Limb (tissue), 2 donors: ENCODE measurements at regions not wholly inside any gene's neighbourhood (a gene's known extent, or its start where the extent isn't known, plus 50 kb on each side); places are given as distances from the start of the nearest gene placed in this dataset.
"Not testable (repeated sequence)": the region's sequence is repeated elsewhere in the genome, so short reads cannot be mapped to it uniquely, and the experiment has no call there.

ENCODE experiments used
- DNase-seq, 2 donors: peaks; one replicate each; pipeline ENCODE4 v3.0.0-alpha.2; 2016; ENCODE audit errors: extremely low spot score in 2 of 2

DNA sequence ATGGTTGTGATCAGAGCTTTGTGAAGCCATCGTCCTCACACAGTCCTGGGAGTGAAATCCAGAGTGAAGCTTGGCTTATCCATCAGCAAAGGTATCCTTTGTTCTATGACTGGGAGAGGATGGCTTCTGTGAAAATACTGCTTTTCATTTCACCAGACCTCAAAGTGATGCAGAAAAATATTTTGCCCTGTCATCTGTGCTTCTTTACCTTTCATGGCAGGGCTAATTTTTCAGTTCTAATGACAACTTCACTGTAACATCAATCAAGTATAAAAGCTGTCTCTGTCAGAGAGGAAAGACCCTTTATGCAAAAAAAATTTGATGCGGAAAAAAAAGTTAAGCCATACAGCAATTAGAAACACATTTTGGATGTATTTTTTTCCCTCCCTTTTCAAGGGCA, 468.1 kb upstream of the ADARB2 start:
- no peak for DNase-seq

DNA sequence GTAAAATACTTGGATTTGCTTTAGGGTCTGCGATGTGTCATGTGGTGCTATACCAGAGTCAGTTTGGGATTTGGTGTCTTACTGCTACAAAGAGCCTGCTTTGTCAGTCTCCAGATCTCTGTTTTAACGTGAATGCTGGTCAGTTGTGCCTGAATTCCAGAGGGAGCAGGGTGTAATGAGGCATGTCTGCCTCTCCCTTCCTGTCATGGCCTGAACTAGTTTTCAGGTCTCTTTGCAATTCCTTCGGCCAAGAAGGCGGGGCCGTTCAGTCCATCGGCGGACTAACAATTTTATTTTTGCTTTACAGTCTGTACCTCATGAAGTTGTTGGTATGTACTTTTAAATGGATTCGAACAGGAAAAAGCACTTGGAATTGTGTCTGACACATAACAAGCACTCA, 465.1 kb upstream of the ADARB2 start:
- no peak for DNase-seq

DNA sequence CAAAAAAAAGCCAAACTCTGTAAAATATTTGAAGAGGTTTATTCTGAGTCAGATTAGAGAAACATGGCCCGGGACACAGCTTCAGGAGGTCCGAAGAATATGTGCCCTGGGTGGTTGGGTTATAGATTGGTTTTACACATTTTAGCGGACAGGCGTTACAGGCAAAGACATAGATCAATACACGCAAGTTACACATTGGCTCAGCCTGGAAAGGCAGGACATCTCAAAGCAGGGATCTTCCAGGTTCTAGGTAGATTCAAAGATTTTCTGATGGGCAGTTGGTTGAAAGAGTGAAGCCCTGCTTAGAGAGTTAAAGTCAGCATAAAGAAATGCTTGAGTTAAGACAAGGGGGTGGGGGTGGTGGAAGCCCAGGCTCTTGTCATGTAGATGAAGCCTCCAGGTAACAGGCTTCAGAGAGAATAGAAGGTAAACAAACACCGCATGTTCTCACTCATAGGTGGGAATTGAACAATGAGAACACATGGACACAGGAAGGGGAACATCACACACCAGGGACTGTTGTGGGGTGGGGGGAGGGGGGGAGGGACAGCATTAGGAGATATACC, 464.3 kb upstream of the ADARB2 start:
- no peak for DNase-seq

DNA sequence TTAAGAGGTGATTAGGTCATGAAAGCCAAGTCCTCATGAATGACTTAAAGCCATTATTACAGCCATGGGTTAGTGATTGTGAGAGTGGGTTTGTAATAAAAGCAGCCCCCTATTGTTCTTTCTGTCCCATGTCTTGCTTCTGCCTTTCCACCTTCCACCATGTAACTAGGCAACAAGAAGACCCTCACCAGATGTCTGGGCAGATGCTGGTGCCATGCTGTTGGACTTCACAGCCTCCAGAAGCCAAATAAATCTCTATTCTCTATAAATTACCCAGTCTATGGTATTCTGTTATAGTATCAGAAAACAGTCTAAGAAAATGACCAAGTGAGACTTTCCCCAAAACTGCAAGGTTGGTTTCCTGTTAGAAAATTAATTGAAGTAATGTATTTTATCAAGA, 460.3 kb upstream of the ADARB2 start:
- no peak for DNase-seq

DNA sequence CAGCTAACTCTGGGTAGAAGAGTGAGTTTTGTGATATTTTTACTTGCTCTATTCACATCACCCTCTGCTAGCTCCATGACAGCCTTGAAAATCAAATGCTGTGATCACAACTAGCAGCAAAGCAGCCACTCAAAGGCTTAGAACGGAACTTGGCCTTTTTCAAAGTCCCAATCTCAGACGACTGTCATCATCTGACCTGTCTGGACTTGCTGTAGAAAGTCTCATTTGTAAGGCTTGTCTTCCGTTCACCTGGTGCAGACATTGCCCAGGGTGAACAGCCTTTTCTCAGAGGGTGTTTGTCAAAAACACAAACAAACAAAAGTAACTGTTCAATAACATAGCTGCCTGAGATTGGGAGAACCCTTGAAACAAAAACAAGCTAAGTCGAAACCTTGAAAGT, 458.9 kb upstream of the ADARB2 start:
- no peak for DNase-seq

DNA sequence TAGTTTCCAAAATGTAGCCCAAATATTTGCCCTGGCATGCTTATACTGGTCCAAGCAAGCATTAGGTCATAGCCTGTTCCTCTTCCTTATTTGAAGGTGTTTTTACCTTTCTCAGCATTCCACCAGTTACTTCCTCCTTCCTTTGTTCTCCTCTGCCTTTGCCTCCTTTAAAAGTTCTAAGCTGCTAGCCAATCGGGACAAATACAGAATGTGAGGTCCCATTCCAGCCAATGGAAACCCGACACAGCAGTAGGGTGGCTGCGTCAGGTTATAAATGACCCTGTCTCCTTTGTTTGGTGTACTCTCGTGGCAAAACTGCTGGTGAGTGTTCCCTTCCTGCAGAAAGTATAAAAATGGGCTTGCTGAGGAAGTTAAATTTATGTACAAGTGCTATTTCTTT, 452.0 kb upstream of the ADARB2 start:
- DNase-seq, result not testable (repeated sequence)

DNA sequence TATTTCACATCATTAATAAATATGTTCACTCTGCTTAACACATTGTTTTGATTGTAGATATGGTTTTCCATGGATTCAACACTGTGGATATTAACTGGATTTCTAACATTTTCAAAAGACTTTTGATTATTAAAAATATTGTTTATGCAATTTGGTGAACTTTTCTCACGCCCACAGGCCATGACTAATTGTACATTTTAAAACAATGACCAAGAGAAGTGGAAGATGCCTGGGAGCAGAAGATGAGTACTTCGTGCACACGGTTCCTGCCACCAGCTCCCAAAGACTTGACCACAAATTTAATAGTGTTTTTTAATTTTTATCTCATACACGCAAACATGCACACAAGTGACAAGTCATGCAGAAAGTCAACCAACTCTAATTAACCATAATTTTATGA, 451.0 kb upstream of the ADARB2 start:
- no peak for DNase-seq

DNA sequence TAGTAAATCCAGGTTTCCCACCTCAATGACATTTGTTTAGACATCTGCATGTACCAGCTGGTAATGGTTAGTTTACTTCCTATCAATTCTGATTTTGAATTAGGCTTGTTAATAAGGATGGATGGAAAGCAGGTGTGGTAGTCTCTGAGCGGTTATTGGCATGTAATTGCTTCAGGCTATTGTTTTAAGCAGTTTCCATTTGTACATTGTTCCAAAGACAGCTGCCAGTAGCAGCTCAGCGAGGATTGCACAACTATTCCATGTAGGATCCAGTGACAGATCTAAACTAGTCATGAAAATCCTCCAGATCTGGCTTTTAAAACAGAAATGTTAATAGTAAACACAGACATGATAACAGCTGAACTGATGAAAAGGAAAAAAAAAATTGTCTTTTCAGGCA, 436.0 kb upstream of the ADARB2 start:
- DNase-seq, result peak in 1 of 2 donors; percentile 24

DNA sequence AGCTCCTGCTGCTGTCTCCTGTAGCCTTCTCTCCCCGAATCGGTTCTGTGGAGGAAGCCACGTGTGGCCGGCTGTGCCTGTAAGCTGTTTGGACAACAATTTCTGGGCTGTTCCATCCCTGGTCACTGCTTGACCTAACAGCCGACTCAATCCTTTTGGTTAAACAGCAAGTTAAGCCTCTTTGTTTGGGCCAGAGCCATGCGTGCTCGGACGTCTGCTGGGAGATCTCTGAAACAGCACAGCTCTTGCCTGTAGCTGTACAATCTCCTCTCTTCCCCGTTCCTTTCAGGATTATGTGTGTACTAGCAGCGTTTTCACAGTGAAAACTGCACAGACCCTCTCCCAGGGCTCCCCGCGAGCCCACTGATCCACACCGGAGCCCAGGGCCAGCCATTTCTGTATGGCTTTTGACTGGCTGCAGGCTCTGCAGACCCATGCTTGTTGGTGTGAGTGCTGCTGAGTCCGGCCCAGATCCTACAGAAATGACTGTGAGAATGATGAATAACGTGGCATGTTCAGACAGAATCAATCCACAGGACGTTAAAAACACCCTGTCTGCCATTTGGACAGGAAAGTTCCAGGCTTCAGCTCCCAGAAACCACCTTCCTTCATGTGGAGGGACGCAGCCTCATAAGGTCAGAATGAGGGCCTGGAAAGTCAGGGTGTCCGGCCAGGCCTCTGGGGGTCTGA, 428.6 kb upstream of the ADARB2 start:
- no peak for DNase-seq

DNA sequence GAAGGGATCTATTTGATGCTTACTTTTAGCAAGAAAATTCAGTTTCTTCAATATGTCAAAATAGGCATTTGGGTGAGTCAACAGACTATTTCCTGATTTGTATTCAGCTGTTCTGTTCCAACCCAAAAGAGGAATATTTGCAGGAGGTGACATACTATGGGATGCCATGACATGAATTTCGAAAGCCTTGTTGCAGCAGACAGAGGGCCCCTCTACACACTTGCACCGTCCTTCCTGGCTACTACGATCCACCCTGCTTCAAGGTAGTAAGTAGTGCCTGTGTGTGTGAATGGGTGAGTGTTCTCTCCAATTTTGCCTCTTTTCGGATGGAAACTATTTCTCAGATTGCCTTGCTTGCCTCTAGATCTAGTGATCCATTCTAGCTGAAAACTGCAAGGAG, 413.0 kb upstream of the ADARB2 start:
- DNase-seq, result no peak

DNA sequence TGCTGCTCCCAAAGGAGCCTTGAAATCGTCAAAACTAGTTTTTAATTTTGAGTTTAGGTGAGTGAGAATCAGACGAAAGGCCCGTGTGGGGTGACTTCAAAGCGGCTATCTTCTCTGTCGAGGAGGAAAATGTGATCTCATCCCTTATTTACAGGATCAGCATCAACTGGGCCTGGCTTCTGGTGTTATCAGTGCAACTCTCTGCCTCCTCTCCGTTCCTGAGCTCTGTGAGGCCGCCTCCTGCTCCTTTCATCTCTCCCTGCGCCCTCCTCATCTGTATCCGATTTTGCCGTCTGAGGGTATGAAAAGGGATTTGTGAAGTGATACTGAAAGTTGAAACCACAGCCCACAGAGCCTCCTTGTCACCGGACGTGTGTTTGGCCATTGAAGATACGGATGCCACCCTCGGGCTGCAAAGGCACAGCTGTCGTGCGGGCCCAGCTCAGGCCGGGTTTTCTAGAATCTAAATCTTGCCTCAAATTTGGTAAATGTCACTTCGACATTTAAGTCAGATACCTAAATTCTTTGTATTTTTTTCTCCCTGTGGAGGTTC, 408.7 kb upstream of the ADARB2 start:
- DNase-seq, result no peak

DNA sequence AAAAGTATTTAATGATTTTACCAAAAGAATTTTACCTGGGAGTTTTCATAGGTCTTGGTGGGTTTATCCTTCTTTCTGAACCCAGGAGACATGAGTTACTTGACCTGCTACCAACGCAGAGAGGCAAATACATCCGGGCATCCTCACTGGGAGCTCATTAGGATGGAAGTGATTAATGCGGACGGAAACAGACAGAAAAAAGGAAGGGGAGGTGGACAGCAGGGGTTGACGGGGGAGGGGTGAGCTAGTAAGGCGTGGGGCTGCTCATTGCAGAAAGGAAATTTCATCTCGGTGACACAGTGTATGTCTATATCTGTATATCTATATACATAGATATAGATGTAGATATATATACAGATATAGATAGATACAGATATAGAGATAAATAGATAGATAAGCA, 408.2 kb upstream of the ADARB2 start:
- no peak for DNase-seq

DNA sequence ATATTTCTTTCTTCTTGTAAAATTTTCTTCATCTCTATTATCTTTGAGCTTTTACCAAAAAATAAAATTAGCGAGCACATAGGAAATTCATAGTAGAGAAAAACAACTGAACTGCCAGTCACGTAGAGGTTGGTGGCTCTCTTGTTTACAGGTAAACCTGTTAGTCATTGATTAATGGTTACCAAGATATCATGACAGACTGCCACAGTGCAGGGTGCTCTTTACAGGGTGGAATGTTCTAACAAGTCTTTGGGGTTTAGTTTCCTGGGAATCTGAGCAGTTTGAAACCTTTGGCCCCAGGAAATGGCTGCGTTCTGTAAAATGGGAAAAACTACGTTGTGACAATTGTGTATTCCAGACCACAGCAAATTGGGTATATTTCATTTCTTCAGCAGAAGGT, 407.3 kb upstream of the ADARB2 start:
- DNase-seq, result no peak

DNA sequence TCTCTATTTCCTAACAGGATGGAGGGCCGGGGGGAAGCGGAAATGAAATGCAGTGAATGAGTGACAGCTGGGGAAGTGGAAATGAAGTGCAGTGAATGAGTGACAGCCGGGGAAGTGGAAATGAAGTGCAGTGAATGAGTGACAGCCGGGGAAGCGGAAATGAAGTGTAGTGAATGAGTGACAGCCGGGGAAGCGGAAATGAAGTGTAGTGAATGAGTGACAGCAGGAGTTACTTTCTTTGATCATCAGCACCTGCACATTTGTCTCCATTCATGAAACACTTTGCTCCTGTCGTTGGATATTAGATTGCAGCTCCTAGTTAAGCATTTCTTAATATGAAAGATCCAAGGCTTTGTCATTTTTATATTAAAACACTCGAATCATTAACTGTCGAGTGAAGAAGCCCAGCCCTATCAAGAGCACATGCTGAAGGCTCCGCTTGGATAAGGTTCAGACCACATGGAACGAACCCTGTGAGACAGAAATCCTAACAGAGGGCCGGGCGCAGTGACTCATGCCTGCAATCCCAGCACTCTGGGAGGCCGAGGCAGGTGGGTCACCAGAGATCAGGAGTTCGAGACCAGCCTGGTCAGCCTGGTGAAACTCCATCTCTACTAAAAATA, 406.0 kb upstream of the ADARB2 start:
- no peak for DNase-seq

DNA sequence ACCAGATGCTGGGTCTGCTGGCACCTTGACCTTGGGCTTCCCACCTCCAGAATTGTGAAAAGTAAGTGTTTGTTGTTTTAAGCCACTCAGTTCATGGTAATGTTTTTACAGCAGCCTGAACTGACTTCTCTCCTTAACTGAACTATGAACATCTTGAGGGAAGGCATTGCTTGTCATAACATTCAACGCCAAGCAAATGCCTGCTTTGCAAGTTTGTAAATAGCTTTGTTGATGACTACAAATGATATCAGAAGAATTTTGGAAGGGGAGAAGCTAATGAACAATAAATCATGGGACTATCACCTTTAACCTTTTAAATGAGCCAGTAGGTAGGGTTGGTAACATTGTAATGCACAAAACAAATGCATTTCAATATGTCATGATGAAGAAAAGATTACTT, 402.4 kb upstream of the ADARB2 start:
- DNase-seq, result no peak

DNA sequence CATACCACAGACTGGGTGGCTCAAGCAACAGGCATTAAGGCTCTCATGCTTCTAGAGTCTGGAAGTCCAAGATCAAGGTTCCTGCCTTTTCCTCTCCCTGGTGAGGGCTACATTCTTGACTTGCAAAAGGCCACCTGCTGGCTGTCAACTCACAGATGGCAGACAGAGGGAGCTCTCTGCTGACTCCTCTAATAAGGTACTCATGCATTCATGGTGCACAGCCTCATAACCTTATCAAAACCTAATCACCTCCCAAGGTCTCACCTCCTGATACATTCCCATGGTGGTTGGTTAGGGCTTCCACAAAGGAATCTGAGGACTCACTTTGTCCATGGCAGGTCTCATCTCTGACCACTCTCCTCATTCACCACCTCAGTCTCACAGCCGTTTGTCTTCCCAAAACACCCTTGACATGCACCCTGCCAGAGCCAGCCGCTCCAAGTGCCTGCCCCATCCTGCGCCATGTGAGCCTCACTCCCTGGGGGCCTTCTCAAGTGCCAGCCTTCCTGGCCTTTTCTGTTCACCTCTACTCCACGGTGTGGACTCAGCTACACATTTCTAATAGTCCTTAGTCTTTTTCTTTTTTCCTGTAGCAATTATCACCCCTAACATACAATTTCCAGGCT, 400.3 kb upstream of the ADARB2 start:
- no peak for DNase-seq

DNA sequence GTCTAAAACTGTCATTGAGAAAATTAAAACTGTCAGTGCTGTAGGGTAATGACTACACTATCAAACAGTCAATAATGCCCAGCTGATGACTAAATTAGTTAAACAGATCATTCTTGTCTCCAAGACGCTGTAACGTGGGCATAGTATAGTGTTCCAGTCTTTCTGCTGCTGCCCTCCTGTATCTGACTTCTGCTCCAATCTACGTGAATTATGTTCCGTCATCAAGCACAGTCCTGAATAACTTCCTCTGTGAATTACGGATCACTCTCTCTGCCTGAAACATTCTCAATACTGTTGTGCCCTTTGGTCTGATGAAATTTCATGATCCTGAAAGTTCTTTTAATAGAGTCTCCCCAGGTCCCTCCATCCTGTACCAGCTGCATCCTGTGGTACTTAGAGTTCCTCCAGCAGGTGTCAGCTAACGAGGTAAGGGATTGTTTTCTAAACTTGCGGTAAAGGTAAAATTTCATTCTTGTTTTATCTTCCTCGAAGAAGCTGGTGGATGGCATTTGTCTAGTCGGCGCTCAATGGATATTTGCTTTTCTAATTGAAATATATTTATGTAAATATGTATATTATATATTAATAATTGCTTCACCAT, 393.5 kb upstream of the ADARB2 start:
- DNase-seq, result no peak

DNA sequence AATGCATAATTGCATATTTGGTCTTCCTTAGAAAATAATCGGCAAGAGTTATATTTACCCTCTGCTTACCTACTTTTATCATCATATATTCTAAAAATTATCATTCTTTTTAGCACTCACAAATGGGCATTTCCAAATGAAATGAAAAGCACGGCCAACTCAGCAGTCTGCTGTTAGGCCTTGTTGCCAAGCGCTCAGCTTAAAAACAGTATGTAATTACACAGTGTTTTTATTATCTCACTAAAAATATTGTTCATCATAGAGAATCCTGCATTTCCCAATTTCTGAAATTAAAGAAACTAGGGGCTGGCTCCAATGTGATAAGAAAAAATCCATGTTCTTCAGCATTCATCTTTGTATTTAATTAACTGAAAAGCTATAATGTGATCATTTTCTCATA, 391.7 kb upstream of the ADARB2 start:
- DNase-seq, result no peak

DNA sequence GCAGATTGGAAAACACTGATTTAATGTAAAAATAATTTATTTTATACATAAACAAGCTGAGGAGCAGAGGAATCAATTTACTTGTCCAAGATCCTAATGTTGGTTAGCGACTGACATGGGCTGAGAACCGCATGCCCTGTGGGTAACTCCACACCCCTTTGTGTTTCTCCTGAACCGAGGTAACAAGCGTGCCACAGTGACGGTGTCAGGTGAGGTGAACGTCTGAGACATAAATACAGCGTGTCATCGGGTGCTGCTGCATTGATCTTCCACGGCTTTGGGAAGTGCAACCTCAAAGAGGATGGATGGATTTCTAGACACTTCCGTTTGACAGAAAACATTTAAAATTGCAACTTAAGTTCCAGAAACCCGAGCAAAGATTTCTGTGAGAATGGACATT, 386.8 kb upstream of the ADARB2 start:
- no peak for DNase-seq

DNA sequence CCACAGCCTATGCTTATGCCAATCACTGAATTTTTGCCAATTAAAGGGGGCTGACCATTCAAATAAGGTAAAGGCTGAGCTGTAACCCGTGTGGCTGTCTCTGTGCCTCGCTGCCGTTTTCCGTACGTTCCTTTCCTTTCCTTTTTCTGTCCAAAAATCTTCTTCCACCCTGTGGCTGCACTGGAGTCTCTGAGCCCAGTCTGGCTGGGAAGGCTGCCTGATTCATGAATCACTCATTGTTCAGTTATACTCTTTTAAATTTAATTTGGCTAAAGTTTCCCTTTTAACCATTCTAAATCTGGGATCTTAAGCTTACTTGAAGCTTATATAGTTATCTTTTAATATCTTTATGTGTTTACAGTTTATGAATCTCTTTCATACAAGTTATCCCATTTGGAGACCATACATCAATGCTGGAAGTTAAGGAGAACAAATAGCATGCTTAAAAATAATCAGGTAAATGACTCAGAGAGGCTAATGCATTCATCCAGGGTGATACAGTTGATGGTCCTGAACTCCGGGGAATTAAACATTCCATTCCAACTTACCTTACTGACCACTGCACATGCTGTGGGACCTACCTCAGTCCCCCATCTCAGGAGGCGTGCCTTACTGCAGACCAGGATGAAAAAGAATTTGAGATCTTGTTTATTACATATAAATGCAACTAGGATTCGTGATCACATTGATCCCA, 385.3 kb upstream of the ADARB2 start:
- peak in 1 of 2 donors; percentile 2 for DNase-seq

DNA sequence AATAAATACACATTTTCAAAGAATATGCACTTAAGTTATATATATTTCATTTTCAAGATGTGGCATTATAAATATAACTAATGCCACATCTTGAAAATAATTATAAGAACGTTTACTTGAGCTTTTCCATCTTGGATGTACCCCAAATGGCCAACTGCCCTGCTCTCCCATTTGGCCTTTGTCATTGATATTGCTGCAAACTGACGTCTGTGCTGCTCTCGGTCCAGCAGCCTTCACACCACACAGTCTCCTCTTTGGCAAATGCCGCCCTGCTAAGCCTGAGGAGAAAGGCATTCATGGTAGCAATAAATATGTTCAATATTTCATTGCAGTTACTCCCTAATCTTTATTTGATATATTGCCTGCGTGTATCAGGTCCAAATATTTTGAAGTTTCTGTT, 384.6 kb upstream of the ADARB2 start:
- DNase-seq, result no peak

DNA sequence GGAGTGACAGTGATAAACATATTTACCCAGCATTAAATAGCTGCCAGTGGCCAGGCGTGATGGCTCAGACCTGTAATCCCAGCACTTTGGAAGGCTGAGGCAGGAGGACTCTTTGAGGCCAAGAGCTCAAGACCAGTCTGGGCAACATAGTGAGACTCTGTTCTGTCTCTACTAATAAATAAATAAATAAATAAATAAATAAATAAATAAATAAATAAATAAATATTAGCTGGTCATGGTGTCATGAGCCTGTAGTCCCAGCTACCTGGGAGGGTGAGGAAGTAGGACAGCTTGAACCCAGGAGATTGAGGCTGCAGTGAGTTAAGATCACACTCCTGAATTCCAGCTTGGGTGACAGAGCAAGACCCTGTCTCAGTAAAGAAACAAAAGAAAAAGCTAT, 384.0 kb upstream of the ADARB2 start:
- no peak for DNase-seq
